Prostate gland (tissue), 2 donors: ENCODE measurements at regions not wholly inside any gene's neighbourhood (a gene's known extent, or its start where the extent isn't known, plus 50 kb on each side); places are given as distances from the start of the nearest gene placed in this dataset.

ENCODE experiments used
- CTCF ChIP-seq, 4 experiments: fragments of 200-600 bp in 2 of 4; fragments of 450-650 bp in 2 of 4; sonication (generic) in 2 of 4; IDR thresholded peaks; 1 replicate in 3 of 4; 2 replicates in 1 of 4; pipeline ENCODE4 v1.5.1; 2016 to 2019; ENCODE audit warnings: antibody characterized with exemption in 4 of 4, mild to moderate bottlenecking in 2 of 4, moderate library complexity in 2 of 4
- POLR2A ChIP-seq: fragments of 450-650 bp; IDR thresholded peaks from one replicate; pipeline ENCODE4 v1.6.1; 2016; ENCODE audit warnings: antibody characterized with exemption, mild to moderate bottlenecking
- POLR2AphosphoS5 ChIP-seq: sonication (generic); formaldehyde crosslinking; IDR thresholded peaks from one replicate; pipeline ENCODE4 v1.6.1; 2017; ENCODE audit warnings: antibody characterized with exemption

DNA sequence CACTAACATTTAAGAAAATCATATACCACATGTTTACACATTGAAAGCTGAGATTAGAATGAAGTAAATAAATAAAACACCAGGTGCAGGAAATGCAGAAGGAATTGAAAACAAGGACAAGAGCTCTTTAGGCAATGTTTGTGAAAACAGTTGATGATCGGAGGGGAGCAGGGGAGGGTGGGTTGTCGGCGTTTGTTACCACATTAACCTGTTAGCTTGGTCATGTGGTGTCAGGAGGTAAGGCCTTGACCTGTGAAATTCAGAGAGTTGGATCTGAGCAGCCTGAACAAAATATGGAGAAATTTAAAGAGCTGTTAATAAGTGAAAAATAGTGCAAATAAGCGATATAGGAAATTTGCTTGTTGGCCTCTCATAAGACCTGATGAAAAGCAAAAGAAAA is 759.9 kb downstream of the PDHA2 start:
- TF ChIP-seq CTCF (IDR thresholded peaks at IDR 0.05) (no peak), POLR2A (no peak), POLR2AphosphoS5 (no peak)
